BJ (cell line): ENCODE measurements at regions not wholly inside any gene's neighbourhood (a gene's known extent, or its start where the extent isn't known, plus 50 kb on each side); places are given as distances from the start of the nearest gene placed in this dataset.
"Not testable (repeated sequence)": the region's sequence is repeated elsewhere in the genome, so short reads cannot be mapped to it uniquely, and the experiment has no call there.

ENCODE experiments used
- CTCF ChIA-PET: fragments of 350-600 bp; formaldehyde crosslinking; extraction: SDS; loops from one replicate; lab custom pipeline; 2021; ENCODE audit warnings: antibody characterized with exemption, inconsistent platforms; lab: Yijun Ruan, JAX
- POLR2A ChIA-PET: fragments of 300-600 bp; sonication (Branson Sonifier 250); formaldehyde crosslinking; extraction: SDS; loops from one replicate; lab custom pipeline; 2021; ENCODE audit warnings: antibody characterized with exemption; lab: Charles Lee
- DNase-seq: peaks from one replicate; pipeline ENCODE4 v3.0.0-alpha.2; 2011; ENCODE audit warnings: low read depth
- H3K27me3 ChIP-seq: 2 replicates; pipeline ENCODE4 v1.6.0; 2011; ENCODE audit warnings: low read length; ENCODE audit not compliant: control insufficient read depth, insufficient read depth
- H3K36me3 ChIP-seq: 2 replicates; pipeline ENCODE4 v1.5.1; 2011; ENCODE audit warnings: low read length; ENCODE audit not compliant: control insufficient read depth, insufficient read depth
- H3K4me3 ChIP-seq: 2 replicates; pipeline ENCODE4 v1.5.1; 2011; ENCODE audit warnings: low read depth, mild to moderate bottlenecking, control low read depth, low read length
- CTCF ChIP-seq: IDR thresholded peaks from 2 replicates; pipeline ENCODE4 v1.5.1; 2011; ENCODE audit warnings: low read depth, mild to moderate bottlenecking, control low read depth, inconsistent platforms, low read length, moderate library complexity; ENCODE audit not compliant: insufficient read depth

GRCh38 chr10:2036209-2036608 is 298.9 kb upstream of the ADARB2 start:
- POLR2A ChIA-PET: no interaction called here
- CTCF ChIA-PET: interaction anchor here (0.5 kb wide), 1 partner anchor 14 kb away, joined by 3 read pairs; no protein-coding TSS in a partner anchor
- no peaks in the 10 kb centered on the region for H3K36me3 ChIP-seq

GRCh38 chr10:2030046-2030445 is 292.7 kb upstream of the ADARB2 start:
- Histone ChIP-seq H3K27me3 (no peaks in the 10 kb centered on the region), H3K36me3 (no peaks in the 10 kb centered on the region), H3K4me3 (no peak overlapping the region)
- no peak for DNase-seq
- ChIA-PET POLR2A (no interaction called here), CTCF (no interaction called here)
- TF ChIP-seq CTCF: no peak

More at GRCh38 chr10:2036209-2036608, 298.9 kb upstream of the ADARB2 start:
- TF ChIP-seq CTCF: no peak
- Histone ChIP-seq H3K27me3 (no peaks in the 10 kb centered on the region), H3K4me3 (no peak overlapping the region)
- DNase-seq: no peak

- ChIA-PET POLR2A (no interaction called here), CTCF (no interaction called here)
- H3K36me3 ChIP-seq: no peaks in the 10 kb centered on the region
- H3K4me3 ChIP-seq: no peak overlapping the region
- no peaks in the 10 kb centered on the region for H3K27me3 ChIP-seq
- no peak for TF ChIP-seq CTCF
- DNase-seq: no peak
These were observed 289.6 kb upstream of the ADARB2 start for GRCh38 chr10:2026936-2027335.

GRCh38 chr10:2024750-2025149 is 287.4 kb upstream of the ADARB2 start:
- CTCF ChIA-PET, POLR2A ChIA-PET, DNase-seq, H3K27me3 ChIP-seq, H3K36me3 ChIP-seq, H3K4me3 ChIP-seq: not testable (repeated sequence)

- no peaks in the 10 kb centered on the region for H3K36me3 ChIP-seq
- no peaks in the 10 kb centered on the region for H3K27me3 ChIP-seq
- no peak for DNase-seq
- CTCF ChIA-PET: no interaction called here
- no peak for TF ChIP-seq CTCF
- POLR2A ChIA-PET: no interaction called here
- no peak overlapping the region for H3K4me3 ChIP-seq
These were observed 286.4 kb upstream of the ADARB2 start for GRCh38 chr10:2023687-2024086.

GRCh38 chr10:2022401-2022800 is 285.1 kb upstream of the ADARB2 start:
- Histone ChIP-seq H3K36me3 (no peaks in the 10 kb centered on the region), H3K4me3 (no peak overlapping the region), H3K27me3 (no peaks in the 10 kb centered on the region)
- TF ChIP-seq CTCF: no peak
- ChIA-PET CTCF (no interaction called here), POLR2A (no interaction called here)
- DNase-seq: no peak
